ENCODE measurements at regions not wholly inside any gene's neighbourhood (a gene's known extent, or its start where the extent isn't known, plus 50 kb on each side); places are given as distances from the start of the nearest gene placed in this dataset.

DNA sequence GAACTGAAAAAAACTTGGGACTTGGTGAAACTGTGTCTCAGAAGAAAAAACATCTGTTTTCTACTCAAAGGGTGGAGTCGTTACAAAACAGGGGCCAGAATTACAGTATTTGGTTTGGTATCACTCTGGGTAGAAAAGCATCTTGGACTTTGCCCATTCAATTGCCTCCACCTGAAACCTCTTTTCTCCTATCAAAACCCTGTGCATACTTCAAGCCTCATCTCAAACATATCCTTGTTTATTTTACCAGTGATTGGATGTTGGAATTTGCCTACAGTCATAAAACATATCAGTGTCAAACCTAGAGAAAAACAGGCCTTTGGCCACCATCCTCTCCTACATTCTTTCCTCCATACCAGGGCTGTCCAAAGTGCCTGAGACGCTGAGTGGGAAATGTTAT lies 281.5 kb downstream of the PLPP3 start:
- H3K27ac Mint-ChIP-seq, result no peak overlapping the region
- intact Hi-C loops (cut with micrococcal nuclease), result no loop called here
- Histone ChIP-seq H3K79me2 (ENCODE audit: insufficient read depth, low read length) (no peaks in the 10 kb centered on the region), H4K20me1 (ENCODE audit: insufficient read depth, low read length) (no peaks in the 10 kb centered on the region), H3K36me3 (replicated peaks in 1 of 2; ENCODE audit: control insufficient read depth in 1 of 2, insufficient read depth in 2 of 2, low read length in 2 of 2) (no peaks in the 10 kb centered on the region), H3K9ac (ENCODE audit: insufficient read depth, low read length, poor library complexity, severe bottlenecking) (no peak overlapping the region), H3K9me3 (replicated peaks in 1 of 2; ENCODE audit: control insufficient read depth in 1 of 2, insufficient read depth in 1 of 2, low read length in 2 of 2) (no peaks in the 10 kb centered on the region), H3K4me2 (replicated peaks; ENCODE audit: extremely low read depth, low read length, poor library complexity, severe bottlenecking) (no peak overlapping the region), H2AFZ (ENCODE audit: insufficient read depth, low read depth, low read length, poor library complexity, severe bottlenecking) (no peak overlapping the region), H3K4me3 (replicated peaks in 1 of 3; ENCODE audit: low read depth in 2 of 3, low read length in 3 of 3) (no peak overlapping the region), H3K4me1 (ENCODE audit: control insufficient read depth in 1 of 2, insufficient read depth in 2 of 2, low read length in 2 of 2) (peaks cover 10 to 12% of the 10 kb centered on the region in 2 donors), H3K27me3 (ENCODE audit: control insufficient read depth in 2 of 2, insufficient read depth in 2 of 2, low read length in 2 of 2) (no peaks in the 10 kb centered on the region), H3K27ac (ENCODE audit: low read depth in 1 of 2, low read length in 2 of 2) (no peak overlapping the region)
- TF ChIP-seq, protein P1, sequence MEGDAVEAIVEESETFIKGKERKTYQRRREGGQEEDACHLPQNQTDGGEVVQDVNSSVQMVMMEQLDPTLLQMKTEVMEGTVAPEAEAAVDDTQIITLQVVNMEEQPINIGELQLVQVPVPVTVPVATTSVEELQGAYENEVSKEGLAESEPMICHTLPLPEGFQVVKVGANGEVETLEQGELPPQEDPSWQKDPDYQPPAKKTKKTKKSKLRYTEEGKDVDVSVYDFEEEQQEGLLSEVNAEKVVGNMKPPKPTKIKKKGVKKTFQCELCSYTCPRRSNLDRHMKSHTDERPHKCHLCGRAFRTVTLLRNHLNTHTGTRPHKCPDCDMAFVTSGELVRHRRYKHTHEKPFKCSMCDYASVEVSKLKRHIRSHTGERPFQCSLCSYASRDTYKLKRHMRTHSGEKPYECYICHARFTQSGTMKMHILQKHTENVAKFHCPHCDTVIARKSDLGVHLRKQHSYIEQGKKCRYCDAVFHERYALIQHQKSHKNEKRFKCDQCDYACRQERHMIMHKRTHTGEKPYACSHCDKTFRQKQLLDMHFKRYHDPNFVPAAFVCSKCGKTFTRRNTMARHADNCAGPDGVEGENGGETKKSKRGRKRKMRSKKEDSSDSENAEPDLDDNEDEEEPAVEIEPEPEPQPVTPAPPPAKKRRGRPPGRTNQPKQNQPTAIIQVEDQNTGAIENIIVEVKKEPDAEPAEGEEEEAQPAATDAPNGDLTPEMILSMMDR (IDR thresholded peaks at IDR 0.05), result no peak
- no CpG with 5 or more reads among the region's 2 CpGs for WGBS (ENCODE audit: insufficient coverage)
- peaks cover 17% of the 10 kb centered on the region for H3K4me1 Mint-ChIP-seq
- H3K27me3 Mint-ChIP-seq (ENCODE audit: low read depth in 3 of 3), result peaks cover 0 to 8% (median 4%) of the 10 kb centered on the region in 3 donors
- no peak overlapping the region for H3K4me3 Mint-ChIP-seq
- peaks cover 0 to 4% (median 0%) of the 10 kb centered on the region in 7 donors for H3K9me3 Mint-ChIP-seq
- no peaks in the 10 kb centered on the region for H3K36me3 Mint-ChIP-seq
- DNase-seq, result no peak

DNA sequence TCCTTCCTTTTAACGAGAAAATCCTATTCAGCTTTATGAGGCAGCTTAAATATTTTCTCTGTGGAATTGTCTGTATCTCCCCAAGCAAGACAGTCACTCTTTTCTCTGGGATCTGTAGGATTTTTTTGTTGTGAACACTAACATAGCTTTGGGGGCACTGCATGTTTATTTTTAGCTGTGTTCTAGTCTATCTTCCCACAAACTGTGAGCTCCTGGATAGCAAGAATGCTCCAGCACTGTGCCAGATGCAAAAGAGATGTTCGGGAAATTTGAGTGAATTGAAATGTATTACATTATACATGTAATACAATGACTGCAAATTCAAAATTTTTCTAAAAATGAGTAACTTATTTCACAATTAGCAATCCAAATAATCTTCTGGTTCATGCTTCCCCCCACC lies 282.2 kb downstream of the PLPP3 start:
- peaks cover 17% of the 10 kb centered on the region for H3K4me1 Mint-ChIP-seq

More for the DNA sequence above, 282.2 kb downstream of the PLPP3 start:
- H2AFZ ChIP-seq (ENCODE audit: insufficient read depth, low read depth, low read length, poor library complexity, severe bottlenecking), result no peak overlapping the region
- H4K20me1 ChIP-seq (ENCODE audit: insufficient read depth, low read length), result no peaks in the 10 kb centered on the region
- Mint-ChIP-seq H3K36me3 (no peaks in the 10 kb centered on the region), H3K9me3 (peaks cover 0 to 4% (median 0%) of the 10 kb centered on the region in 7 donors), H3K27ac (no peak overlapping the region), H3K27me3 (ENCODE audit: low read depth in 3 of 3) (peaks cover 0 to 9% (median 4%) of the 10 kb centered on the region in 3 donors), H3K4me3 (no peak overlapping the region)
- no peak overlapping the region for H3K9ac ChIP-seq (ENCODE audit: insufficient read depth, low read length, poor library complexity, severe bottlenecking)
- H3K36me3 ChIP-seq (replicated peaks in 1 of 2; ENCODE audit: control insufficient read depth in 1 of 2, insufficient read depth in 2 of 2, low read length in 2 of 2), result no peaks in the 10 kb centered on the region
- H3K4me2 ChIP-seq (replicated peaks; ENCODE audit: extremely low read depth, low read length, poor library complexity, severe bottlenecking), result no peak overlapping the region
- H3K79me2 ChIP-seq (ENCODE audit: insufficient read depth, low read length), result no peaks in the 10 kb centered on the region
- H3K27me3 ChIP-seq (ENCODE audit: control insufficient read depth in 2 of 2, insufficient read depth in 2 of 2, low read length in 2 of 2), result no peaks in the 10 kb centered on the region
- no peaks in the 10 kb centered on the region for H3K9me3 ChIP-seq (replicated peaks in 1 of 2; ENCODE audit: control insufficient read depth in 1 of 2, insufficient read depth in 1 of 2, low read length in 2 of 2)
- TF ChIP-seq, protein P1 (IDR thresholded peaks at IDR 0.05), result no peak
- H3K4me3 ChIP-seq (replicated peaks in 1 of 3; ENCODE audit: low read depth in 2 of 3, low read length in 3 of 3), result no peak overlapping the region
- DNase-seq, result no peak
- no CpG with 5 or more reads among the region's 2 CpGs for WGBS (ENCODE audit: insufficient coverage)
- intact Hi-C loops (cut with micrococcal nuclease), result no loop called here
- peaks cover 10 to 12% of the 10 kb centered on the region in 2 donors for H3K4me1 ChIP-seq (ENCODE audit: control insufficient read depth in 1 of 2, insufficient read depth in 2 of 2, low read length in 2 of 2)
- no peak overlapping the region for H3K27ac ChIP-seq (ENCODE audit: low read depth in 1 of 2, low read length in 2 of 2)

Data from CD14-positive monocyte (primary cell).